ENCODE measurements at regions not wholly inside any gene's neighbourhood (a gene's known extent, or its start where the extent isn't known, plus 50 kb on each side); places are given as distances from the start of the nearest gene placed in this dataset.

DNA sequence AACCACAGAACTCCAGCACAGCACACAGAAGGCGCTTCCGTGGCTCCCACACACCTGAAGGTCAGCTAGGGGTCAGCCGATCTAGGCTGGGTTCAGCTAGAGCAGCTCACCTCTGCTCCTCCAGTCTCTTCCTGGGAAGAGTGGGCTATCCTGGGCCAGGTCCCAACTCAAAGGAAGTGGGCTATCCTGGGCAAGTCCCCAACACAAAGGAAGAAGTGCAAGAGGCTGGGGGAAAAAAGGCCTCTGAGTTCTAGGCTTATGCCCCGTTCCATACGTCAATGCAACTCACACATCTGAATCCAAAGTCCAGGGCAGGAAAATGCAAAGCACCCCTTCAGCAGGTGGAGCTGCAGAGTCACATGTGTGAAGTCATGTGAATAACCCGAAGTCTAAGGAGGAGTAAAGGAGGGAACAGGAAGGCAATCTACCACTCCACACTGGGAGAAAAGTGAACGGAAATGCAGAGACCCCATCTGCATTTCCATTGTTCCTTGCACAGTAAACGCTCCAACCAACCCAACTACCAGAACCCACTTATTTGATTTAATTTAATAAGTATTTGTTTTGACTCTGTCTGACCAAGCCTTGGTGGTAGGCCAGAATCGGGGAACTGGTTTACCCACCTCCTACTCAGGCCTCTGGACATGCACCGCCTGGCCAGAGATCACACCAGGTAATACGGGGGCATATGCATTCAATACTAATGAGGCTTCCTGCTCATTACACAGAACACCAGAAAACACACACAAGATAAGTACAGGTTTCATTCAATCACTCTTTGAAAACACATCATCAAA is 95.5 kb upstream of the RNF32 start (continued):
- TF ChIP-seq, protein P1, sequence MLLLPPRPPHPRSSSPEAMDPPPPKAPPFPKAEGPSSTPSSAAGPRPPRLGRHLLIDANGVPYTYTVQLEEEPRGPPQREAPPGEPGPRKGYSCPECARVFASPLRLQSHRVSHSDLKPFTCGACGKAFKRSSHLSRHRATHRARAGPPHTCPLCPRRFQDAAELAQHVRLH (CRISPR knock-in tag; IDR thresholded peaks at IDR 0.05; ENCODE audit: borderline replicate concordance, low read depth): no peak
- TF ChIP-seq, protein P2, sequence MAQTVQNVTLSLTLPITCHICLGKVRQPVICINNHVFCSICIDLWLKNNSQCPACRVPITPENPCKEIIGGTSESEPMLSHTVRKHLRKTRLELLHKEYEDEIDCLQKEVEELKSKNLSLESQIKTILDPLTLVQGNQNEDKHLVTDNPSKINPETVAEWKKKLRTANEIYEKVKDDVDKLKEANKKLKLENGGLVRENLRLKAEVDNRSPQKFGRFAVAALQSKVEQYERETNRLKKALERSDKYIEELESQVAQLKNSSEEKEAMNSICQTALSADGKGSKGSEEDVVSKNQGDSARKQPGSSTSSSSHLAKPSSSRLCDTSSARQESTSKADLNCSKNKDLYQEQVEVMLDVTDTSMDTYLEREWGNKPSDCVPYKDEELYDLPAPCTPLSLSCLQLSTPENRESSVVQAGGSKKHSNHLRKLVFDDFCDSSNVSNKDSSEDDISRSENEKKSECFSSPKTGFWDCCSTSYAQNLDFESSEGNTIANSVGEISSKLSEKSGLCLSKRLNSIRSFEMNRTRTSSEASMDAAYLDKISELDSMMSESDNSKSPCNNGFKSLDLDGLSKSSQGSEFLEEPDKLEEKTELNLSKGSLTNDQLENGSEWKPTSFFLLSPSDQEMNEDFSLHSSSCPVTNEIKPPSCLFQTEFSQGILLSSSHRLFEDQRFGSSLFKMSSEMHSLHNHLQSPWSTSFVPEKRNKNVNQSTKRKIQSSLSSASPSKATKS (CRISPR knock-in tag; IDR thresholded peaks at IDR 0.05): no peak
- TF ChIP-seq, protein P3, sequence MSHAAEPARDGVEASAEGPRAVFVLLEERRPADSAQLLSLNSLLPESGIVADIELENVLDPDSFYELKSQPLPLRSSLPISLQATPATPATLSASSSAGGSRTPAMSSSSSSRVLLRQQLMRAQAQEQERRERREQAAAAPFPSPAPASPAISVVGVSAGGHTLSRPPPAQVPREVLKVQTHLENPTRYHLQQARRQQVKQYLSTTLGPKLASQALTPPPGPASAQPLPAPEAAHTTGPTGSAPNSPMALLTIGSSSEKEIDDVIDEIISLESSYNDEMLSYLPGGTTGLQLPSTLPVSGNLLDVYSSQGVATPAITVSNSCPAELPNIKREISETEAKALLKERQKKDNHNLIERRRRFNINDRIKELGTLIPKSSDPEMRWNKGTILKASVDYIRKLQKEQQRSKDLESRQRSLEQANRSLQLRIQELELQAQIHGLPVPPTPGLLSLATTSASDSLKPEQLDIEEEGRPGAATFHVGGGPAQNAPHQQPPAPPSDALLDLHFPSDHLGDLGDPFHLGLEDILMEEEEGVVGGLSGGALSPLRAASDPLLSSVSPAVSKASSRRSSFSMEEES (CRISPR knock-in tag; IDR thresholded peaks at IDR 0.05): 0 out of 2 replicates have a peak, but pooled peaks have one; percentile 20
- TF ChIP-seq, protein P4, sequence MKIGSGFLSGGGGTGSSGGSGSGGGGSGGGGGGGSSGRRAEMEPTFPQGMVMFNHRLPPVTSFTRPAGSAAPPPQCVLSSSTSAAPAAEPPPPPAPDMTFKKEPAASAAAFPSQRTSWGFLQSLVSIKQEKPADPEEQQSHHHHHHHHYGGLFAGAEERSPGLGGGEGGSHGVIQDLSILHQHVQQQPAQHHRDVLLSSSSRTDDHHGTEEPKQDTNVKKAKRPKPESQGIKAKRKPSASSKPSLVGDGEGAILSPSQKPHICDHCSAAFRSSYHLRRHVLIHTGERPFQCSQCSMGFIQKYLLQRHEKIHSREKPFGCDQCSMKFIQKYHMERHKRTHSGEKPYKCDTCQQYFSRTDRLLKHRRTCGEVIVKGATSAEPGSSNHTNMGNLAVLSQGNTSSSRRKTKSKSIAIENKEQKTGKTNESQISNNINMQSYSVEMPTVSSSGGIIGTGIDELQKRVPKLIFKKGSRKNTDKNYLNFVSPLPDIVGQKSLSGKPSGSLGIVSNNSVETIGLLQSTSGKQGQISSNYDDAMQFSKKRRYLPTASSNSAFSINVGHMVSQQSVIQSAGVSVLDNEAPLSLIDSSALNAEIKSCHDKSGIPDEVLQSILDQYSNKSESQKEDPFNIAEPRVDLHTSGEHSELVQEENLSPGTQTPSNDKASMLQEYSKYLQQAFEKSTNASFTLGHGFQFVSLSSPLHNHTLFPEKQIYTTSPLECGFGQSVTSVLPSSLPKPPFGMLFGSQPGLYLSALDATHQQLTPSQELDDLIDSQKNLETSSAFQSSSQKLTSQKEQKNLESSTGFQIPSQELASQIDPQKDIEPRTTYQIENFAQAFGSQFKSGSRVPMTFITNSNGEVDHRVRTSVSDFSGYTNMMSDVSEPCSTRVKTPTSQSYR (CRISPR knock-in tag; IDR thresholded peaks at IDR 0.05; ENCODE audit: borderline replicate concordance): peak; percentile 52; the same call in 1 of the 2 replicates
- TF ChIP-seq, protein P5, sequence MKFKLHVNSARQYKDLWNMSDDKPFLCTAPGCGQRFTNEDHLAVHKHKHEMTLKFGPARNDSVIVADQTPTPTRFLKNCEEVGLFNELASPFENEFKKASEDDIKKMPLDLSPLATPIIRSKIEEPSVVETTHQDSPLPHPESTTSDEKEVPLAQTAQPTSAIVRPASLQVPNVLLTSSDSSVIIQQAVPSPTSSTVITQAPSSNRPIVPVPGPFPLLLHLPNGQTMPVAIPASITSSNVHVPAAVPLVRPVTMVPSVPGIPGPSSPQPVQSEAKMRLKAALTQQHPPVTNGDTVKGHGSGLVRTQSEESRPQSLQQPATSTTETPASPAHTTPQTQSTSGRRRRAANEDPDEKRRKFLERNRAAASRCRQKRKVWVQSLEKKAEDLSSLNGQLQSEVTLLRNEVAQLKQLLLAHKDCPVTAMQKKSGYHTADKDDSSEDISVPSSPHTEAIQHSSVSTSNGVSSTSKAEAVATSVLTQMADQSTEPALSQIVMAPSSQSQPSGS (CRISPR knock-in tag; IDR thresholded peaks at IDR 0.05): peak; percentile 36; the same call in 1 of the 2 replicates
- TF ChIP-seq ZNF558 (CRISPR knock-in tag; IDR thresholded peaks at IDR 0.05; ENCODE audit: borderline replicate concordance): 0 out of 2 replicates have a peak, but pooled peaks have one; percentile 38
- TF ChIP-seq MXD4 (CRISPR knock-in tag; IDR thresholded peaks at IDR 0.05): no peak
- TF ChIP-seq, protein P6, sequence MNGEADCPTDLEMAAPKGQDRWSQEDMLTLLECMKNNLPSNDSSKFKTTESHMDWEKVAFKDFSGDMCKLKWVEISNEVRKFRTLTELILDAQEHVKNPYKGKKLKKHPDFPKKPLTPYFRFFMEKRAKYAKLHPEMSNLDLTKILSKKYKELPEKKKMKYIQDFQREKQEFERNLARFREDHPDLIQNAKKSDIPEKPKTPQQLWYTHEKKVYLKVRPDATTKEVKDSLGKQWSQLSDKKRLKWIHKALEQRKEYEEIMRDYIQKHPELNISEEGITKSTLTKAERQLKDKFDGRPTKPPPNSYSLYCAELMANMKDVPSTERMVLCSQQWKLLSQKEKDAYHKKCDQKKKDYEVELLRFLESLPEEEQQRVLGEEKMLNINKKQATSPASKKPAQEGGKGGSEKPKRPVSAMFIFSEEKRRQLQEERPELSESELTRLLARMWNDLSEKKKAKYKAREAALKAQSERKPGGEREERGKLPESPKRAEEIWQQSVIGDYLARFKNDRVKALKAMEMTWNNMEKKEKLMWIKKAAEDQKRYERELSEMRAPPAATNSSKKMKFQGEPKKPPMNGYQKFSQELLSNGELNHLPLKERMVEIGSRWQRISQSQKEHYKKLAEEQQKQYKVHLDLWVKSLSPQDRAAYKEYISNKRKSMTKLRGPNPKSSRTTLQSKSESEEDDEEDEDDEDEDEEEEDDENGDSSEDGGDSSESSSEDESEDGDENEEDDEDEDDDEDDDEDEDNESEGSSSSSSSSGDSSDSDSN (CRISPR knock-in tag; IDR thresholded peaks at IDR 0.05): no peak
- 0 out of 2 replicates have a peak, but pooled peaks have one; percentile 24 for TF ChIP-seq BCL6 (CRISPR knock-in tag; IDR thresholded peaks at IDR 0.05)
- TF ChIP-seq FOXP1 (IDR thresholded peaks at IDR 0.05): no peak
- TF ChIP-seq FOXP1 (CRISPR knock-in tag; IDR thresholded peaks at IDR 0.05): no peak
- no peak for TF ChIP-seq RBM39 (IDR thresholded peaks at IDR 0.05; ENCODE audit: low read depth, low read length, poor library complexity, severe bottlenecking)
- TF ChIP-seq ONECUT2 (CRISPR knock-in tag; IDR thresholded peaks at IDR 0.05): 0 out of 2 replicates have a peak, but pooled peaks have one; percentile 24
- TF ChIP-seq XRCC5 (optimal IDR thresholded peaks at IDR 0.05; ENCODE audit: low read length): no peak
- TF ChIP-seq ZNF253 (CRISPR knock-in tag; IDR thresholded peaks at IDR 0.05; ENCODE audit: borderline replicate concordance): no peak
- no peak for TF ChIP-seq ZNF20 (CRISPR knock-in tag; IDR thresholded peaks at IDR 0.05)
- TF ChIP-seq ZNF652 (CRISPR knock-in tag; IDR thresholded peaks at IDR 0.05; ENCODE audit: borderline replicate concordance, low read depth): no peak
- TF ChIP-seq NAIF1 (CRISPR knock-in tag; IDR thresholded peaks at IDR 0.05; ENCODE audit: borderline replicate concordance): no peak
- TF ChIP-seq SALL1 (CRISPR knock-in tag; IDR thresholded peaks at IDR 0.05): peak; percentile 44

Data from HepG2 (cell line).